ENCODE measurements at regions not wholly inside any gene's neighbourhood (a gene's known extent, or its start where the extent isn't known, plus 50 kb on each side); places are given as distances from the start of the nearest gene placed in this dataset.

GRCh38 chr4:60884587-60884986 lies 315.5 kb upstream of the ADGRL3 start:
- no peak overlapping the region for H3K4me3 ChIP-seq (ENCODE audit: low read depth, low read length)
- no peak for TF ChIP-seq CTCF (IDR thresholded peaks at IDR 0.05; ENCODE audit: borderline replicate concordance, insufficient read depth, low read depth, low read length)

GRCh38 chr4:60885011-60885410 lies 315.1 kb upstream of the ADGRL3 start:
- no peak for TF ChIP-seq CTCF (IDR thresholded peaks at IDR 0.05; ENCODE audit: borderline replicate concordance, insufficient read depth, low read depth, low read length)
- H3K4me3 ChIP-seq (ENCODE audit: low read depth, low read length): no peak overlapping the region

- no peak overlapping the region for H3K4me3 ChIP-seq (ENCODE audit: low read depth, low read length)
- no peak for TF ChIP-seq CTCF (IDR thresholded peaks at IDR 0.05; ENCODE audit: borderline replicate concordance, insufficient read depth, low read depth, low read length)
Observed at GRCh38 chr4:60890743-60891142, 309.4 kb upstream of the ADGRL3 start.

GRCh38 chr4:60891947-60892346 lies 308.2 kb upstream of the ADGRL3 start:
- no peak overlapping the region for H3K4me3 ChIP-seq (ENCODE audit: low read depth, low read length)
- TF ChIP-seq CTCF (IDR thresholded peaks at IDR 0.05; ENCODE audit: borderline replicate concordance, insufficient read depth, low read depth, low read length): no peak

- H3K4me3 ChIP-seq (ENCODE audit: low read depth, low read length): no peak overlapping the region
- TF ChIP-seq CTCF (IDR thresholded peaks at IDR 0.05; ENCODE audit: borderline replicate concordance, insufficient read depth, low read depth, low read length): no peak
Observed at GRCh38 chr4:60897415-60897814, 302.7 kb upstream of the ADGRL3 start.

GRCh38 chr4:60905162-60905561 lies 295.0 kb upstream of the ADGRL3 start:
- no peak overlapping the region for H3K4me3 ChIP-seq (ENCODE audit: low read depth, low read length)
- no peak for TF ChIP-seq CTCF (IDR thresholded peaks at IDR 0.05; ENCODE audit: borderline replicate concordance, insufficient read depth, low read depth, low read length)

- no peak overlapping the region for H3K4me3 ChIP-seq (ENCODE audit: low read depth, low read length)
- TF ChIP-seq CTCF (IDR thresholded peaks at IDR 0.05; ENCODE audit: borderline replicate concordance, insufficient read depth, low read depth, low read length): no peak
Observed at GRCh38 chr4:60911127-60911526, 289.0 kb upstream of the ADGRL3 start.
